NOMO-1 treated with dmso at 0.1 percent for 144 hours (cell line): ENCODE measurements at regions not wholly inside any gene's neighbourhood (a gene's known extent, or its start where the extent isn't known, plus 50 kb on each side); places are given as distances from the start of the nearest gene placed in this dataset.

Experiments
- DNase-seq: peaks from one replicate; lab custom pipeline; 2025; ENCODE audit not compliant: unreplicated experiment; lab: John Stamatoyannopoulos, UW

- no peak for DNase-seq
These were observed 357.2 kb upstream of the GATB start for GRCh38 chr4:152117933-152118507.

GRCh38 chr4:152117520-152117919 lies 356.7 kb upstream of the GATB start:
- DNase-seq = no peak

- no peak for DNase-seq
These were observed 356.2 kb upstream of the GATB start for GRCh38 chr4:152117054-152117453.

- DNase-seq = no peak
These were observed 355.0 kb upstream of the GATB start for GRCh38 chr4:152115794-152116193.

- no peak for DNase-seq
These were observed 354.3 kb upstream of the GATB start for GRCh38 chr4:152115118-152115517.

GRCh38 chr4:152114562-152114961 lies 353.8 kb upstream of the GATB start:
- no peak for DNase-seq

- no peak for DNase-seq
These were observed 352.1 kb upstream of the GATB start for GRCh38 chr4:152112887-152113286.

- no peak for DNase-seq
These were observed 351.4 kb upstream of the GATB start for GRCh38 chr4:152112190-152112589.

- no peak for DNase-seq
These were observed 350.0 kb upstream of the GATB start for GRCh38 chr4:152110780-152111179.

- no peak for DNase-seq
These were observed 349.0 kb upstream of the GATB start for GRCh38 chr4:152109531-152110509.

- DNase-seq = no peak
These were observed 347.1 kb upstream of the GATB start for GRCh38 chr4:152107736-152108500.

- no peak for DNase-seq
These were observed 346.0 kb upstream of the GATB start for GRCh38 chr4:152106781-152107321.

GRCh38 chr4:152106113-152106763 lies 345.4 kb upstream of the GATB start:
- no peak for DNase-seq

GRCh38 chr4:152104901-152105357 lies 344.1 kb upstream of the GATB start:
- no peak for DNase-seq

- DNase-seq = no peak
These were observed 343.5 kb upstream of the GATB start for GRCh38 chr4:152104356-152104755.

GRCh38 chr4:152103181-152103901 lies 342.5 kb upstream of the GATB start:
- no peak for DNase-seq

- DNase-seq = no peak
These were observed 341.7 kb upstream of the GATB start for GRCh38 chr4:152102436-152103000.

- DNase-seq = no peak
These were observed 341.0 kb upstream of the GATB start for GRCh38 chr4:152101556-152102435.
